GM23248 (cell line): ENCODE measurements at regions not wholly inside any gene's neighbourhood (a gene's known extent, or its start where the extent isn't known, plus 50 kb on each side); places are given as distances from the start of the nearest gene placed in this dataset.

Experiments used
- EZH2 ChIP-seq: fragments of 200-600 bp; sonication (generic); IDR thresholded peaks from 2 replicates; pipeline ENCODE4 v1.6.1; 2018; ENCODE audit warnings: antibody characterized with exemption, mild to moderate bottlenecking; ENCODE audit not compliant: insufficient read depth, poor library complexity, severe bottlenecking
- EZH2phosphoT487 ChIP-seq: fragments of 200-600 bp; sonication (generic); IDR thresholded peaks from 2 replicates; pipeline ENCODE4 v1.6.1; 2018; ENCODE audit warnings: antibody characterized with exemption, moderate library complexity, mild to moderate bottlenecking, low read depth; ENCODE audit not compliant: insufficient read depth

DNA sequence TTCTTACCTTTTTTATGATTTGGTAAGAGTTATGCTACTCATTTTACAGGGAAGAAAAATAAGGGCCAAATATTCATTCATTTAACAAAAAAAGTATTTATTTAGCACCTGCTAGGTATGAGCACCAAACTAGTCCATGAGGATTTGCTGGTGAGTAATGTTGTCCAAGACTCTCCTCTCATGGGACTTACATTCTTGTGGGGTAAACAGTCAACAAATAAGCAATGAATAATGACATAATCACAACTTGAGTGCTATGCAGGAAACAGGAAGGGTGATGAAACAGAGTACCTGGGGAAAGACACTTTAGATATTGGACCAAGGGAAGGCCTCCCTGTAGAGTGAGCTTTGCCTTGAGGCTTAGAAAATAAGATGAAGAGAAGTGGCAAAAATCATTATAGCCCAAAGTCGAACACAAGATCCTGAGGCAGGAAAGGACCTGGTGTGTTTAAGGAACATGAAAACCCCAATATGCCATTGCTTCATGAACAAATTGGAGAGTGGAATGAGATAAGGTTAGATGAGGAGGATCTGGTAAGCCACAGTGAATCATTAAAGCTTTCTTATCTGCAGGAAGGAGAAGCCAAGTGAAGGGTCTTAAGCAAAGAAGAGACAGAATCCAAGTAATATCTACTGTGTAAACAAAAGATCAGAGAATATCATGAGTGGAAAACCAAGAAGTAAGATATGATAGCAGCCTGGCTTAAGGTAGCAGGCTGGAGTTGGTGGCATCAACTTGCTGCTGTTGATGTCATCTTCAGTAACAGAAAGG lies 294.5 kb upstream of the NBEA start:
- TF ChIP-seq EZH2phosphoT487 (no peak), EZH2 (no peak)
